ENCODE measurements at regions not wholly inside any gene's neighbourhood (a gene's known extent, or its start where the extent isn't known, plus 50 kb on each side); places are given as distances from the start of the nearest gene placed in this dataset.

GRCh38 chr2:67256892-67257291 lies 140.2 kb upstream of the ETAA1 start (continued):
- no peak for TF ChIP-seq ZNF18 (tag by site-specific recombination; IDR thresholded peaks at IDR 0.05)
- TF ChIP-seq ZNF362 (tag by site-specific recombination; IDR thresholded peaks at IDR 0.05) = no peak
- TF ChIP-seq ZBTB26 (tag by site-specific recombination; optimal IDR thresholded peaks at IDR 0.05) = no peak
- no peak for TF ChIP-seq ZNF335 (tag by site-specific recombination; conservative IDR thresholded peaks at IDR 0.05)
- no peak for TF ChIP-seq AEBP2 (tag by site-specific recombination; IDR thresholded peaks at IDR 0.05; ENCODE audit: borderline replicate concordance)
- no peak for TF ChIP-seq ZNF692 (tag by site-specific recombination; IDR thresholded peaks at IDR 0.05)
- TF ChIP-seq MEIS1 (CRISPR knock-in tag; IDR thresholded peaks at IDR 0.05; ENCODE audit: borderline replicate concordance) = no peak
- no peak for TF ChIP-seq YY2 (tag by site-specific recombination; IDR thresholded peaks at IDR 0.05)

GRCh38 chr2:67258122-67258521 lies 139.0 kb upstream of the ETAA1 start:
- no peaks in the 10 kb centered on the region for H3K9me3 ChIP-seq (ENCODE audit: control insufficient read depth, insufficient read depth, low read depth, low read length)
- no peak overlapping the region for H3K27ac ChIP-seq (ENCODE audit: extremely low read depth, low read depth, low read length)
- no peaks in the 10 kb centered on the region for H3K36me3 ChIP-seq (ENCODE audit: control insufficient read depth in 2 of 2, insufficient read depth in 1 of 2, low read length in 2 of 2)
- TF ChIP-seq ZNF24 (tag by site-specific recombination; IDR thresholded peaks at IDR 0.05) (no peak), ZBTB48 (tag by site-specific recombination; IDR thresholded peaks at IDR 0.05) (no peak), GLIS2 (tag by site-specific recombination; IDR thresholded peaks at IDR 0.05) (no peak), ZNF324 (tag by site-specific recombination; IDR thresholded peaks at IDR 0.05) (no peak), PBX3 (CRISPR knock-in tag; IDR thresholded peaks at IDR 0.05) (no peak), EGR2 (tag by site-specific recombination; IDR thresholded peaks at IDR 0.05; ENCODE audit: low read depth) (no peak), ZNF501 (tag by site-specific recombination; IDR thresholded peaks at IDR 0.05) (no peak), ZBTB1 (tag by site-specific recombination; IDR thresholded peaks at IDR 0.05) (no peak)
- H3K4me3 ChIP-seq (ENCODE audit: low read depth, low read length) = no peak overlapping the region
- POLR2A ChIA-PET = no interaction called here
- CTCF ChIA-PET = interaction anchor here (0.7 kb wide), 1 partner anchor 320 kb away, joined by 3 read pairs; no protein-coding TSS in a partner anchor
- H3K4me1 ChIP-seq (ENCODE audit: control insufficient read depth, insufficient read depth, low read length) = no peaks in the 10 kb centered on the region

GRCh38 chr2:67258831-67259230 lies 138.3 kb upstream of the ETAA1 start:
- Histone ChIP-seq H3K36me3 (ENCODE audit: control insufficient read depth in 2 of 2, insufficient read depth in 1 of 2, low read length in 2 of 2) (no peaks in the 10 kb centered on the region), H3K4me3 (ENCODE audit: low read depth, low read length) (no peak overlapping the region), H3K27ac (ENCODE audit: extremely low read depth, low read depth, low read length) (no peak overlapping the region), H3K9me3 (ENCODE audit: control insufficient read depth, insufficient read depth, low read depth, low read length) (no peaks in the 10 kb centered on the region), H3K4me1 (ENCODE audit: control insufficient read depth, insufficient read depth, low read length) (no peaks in the 10 kb centered on the region)
- CTCF ChIA-PET = interaction anchor here (0.7 kb wide), 1 partner anchor 321 kb away, joined by 3 read pairs; no protein-coding TSS in a partner anchor
- POLR2A ChIA-PET = no interaction called here
- TF ChIP-seq ZNF24 (tag by site-specific recombination; IDR thresholded peaks at IDR 0.05) (no peak), ZNF660 (tag by site-specific recombination; IDR thresholded peaks at IDR 0.05) (no peak), FEZF1 (tag by site-specific recombination; IDR thresholded peaks at IDR 0.05) (no peak), ZBTB49 (tag by site-specific recombination; IDR thresholded peaks at IDR 0.05; ENCODE audit: low read depth) (no peak)
